CD14-positive monocyte (primary cell): ENCODE measurements at regions not wholly inside any gene's neighbourhood (a gene's known extent, or its start where the extent isn't known, plus 50 kb on each side); places are given as distances from the start of the nearest gene placed in this dataset.

Source experiments
- DNase-seq, 3 donors: peaks; one replicate each; pipeline ENCODE4 v3.0.0-alpha.2; 2011 to 2022
- H2AFZ ChIP-seq: 2 replicates; pipeline ENCODE4 v1.6.0; 2012; ENCODE audit warnings: mild to moderate bottlenecking, low read depth, low read length, inconsistent platforms; ENCODE audit not compliant: insufficient read depth, poor library complexity, severe bottlenecking
- H3K27ac ChIP-seq, 2 donors: 1 replicate in 1 of 2; 2 replicates in 1 of 2; pipeline ENCODE4 v1.5.1; 2012 to 2013; ENCODE audit warnings: low read length in 2 of 2, control low read depth in 1 of 2, inconsistent platforms in 1 of 2, low read depth in 1 of 2, mild to moderate bottlenecking in 1 of 2
- H3K27me3 ChIP-seq, 2 donors: one replicate each; pipeline versions ENCODE4 v1.6.0 to v1.6.1; 2011 to 2013; ENCODE audit warnings: low read length in 2 of 2; ENCODE audit not compliant: control insufficient read depth in 2 of 2, insufficient read depth in 2 of 2
- H3K36me3 ChIP-seq, 2 donors: replicated peaks in 1 of 2; 1 replicate in 1 of 2; 2 replicates in 1 of 2; pipeline versions ENCODE4 v1.5.1 to v1.6.1; 2012 to 2013; ENCODE audit warnings: low read length in 2 of 2, control low read depth in 1 of 2, inconsistent platforms in 1 of 2, mild to moderate bottlenecking in 1 of 2; ENCODE audit not compliant: insufficient read depth in 2 of 2, control insufficient read depth in 1 of 2
- H3K4me1 ChIP-seq, 2 donors: 1 replicate in 1 of 2; 2 replicates in 1 of 2; pipeline versions ENCODE4 v1.5.1 to v1.6.1; 2012 to 2013; ENCODE audit warnings: low read length in 2 of 2, control low read depth in 1 of 2, inconsistent platforms in 1 of 2, mild to moderate bottlenecking in 1 of 2, moderate library complexity in 1 of 2; ENCODE audit not compliant: insufficient read depth in 2 of 2, control insufficient read depth in 1 of 2
- H3K4me2 ChIP-seq: replicated peaks from 2 replicates; pipeline ENCODE3; 2012; ENCODE audit warnings: low read length, moderate library complexity, mild to moderate bottlenecking; ENCODE audit not compliant: poor library complexity, severe bottlenecking; ENCODE audit errors: extremely low read depth
- H3K4me3 ChIP-seq, 3 experiments: fragments of 200-600 bp in 1 of 3; sonication (generic) in 1 of 3; replicated peaks in 1 of 3; 1 replicate in 2 of 3; 2 replicates in 1 of 3; pipeline ENCODE4 v1.5.1; 2011 to 2013; ENCODE audit warnings: low read length in 3 of 3, mild to moderate bottlenecking in 3 of 3, control low read depth in 2 of 3, low read depth in 2 of 3, inconsistent platforms in 1 of 3, moderate library complexity in 1 of 3
- H3K79me2 ChIP-seq: 2 replicates; pipeline ENCODE4 v1.6.0; 2012; ENCODE audit warnings: mild to moderate bottlenecking, control low read depth, inconsistent platforms, low read length, moderate library complexity; ENCODE audit not compliant: insufficient read depth
- H3K9ac ChIP-seq: 2 replicates; pipeline ENCODE4 v1.6.0; 2017; ENCODE audit warnings: low read length, mild to moderate bottlenecking; ENCODE audit not compliant: insufficient read depth, poor library complexity, severe bottlenecking
- H3K9me3 ChIP-seq, 2 donors: replicated peaks in 1 of 2; 1 replicate in 1 of 2; 2 replicates in 1 of 2; pipeline versions ENCODE4 v1.5.1 to v1.6.1; 2012 to 2013; ENCODE audit warnings: low read length in 2 of 2, control low read depth in 1 of 2; ENCODE audit not compliant: control insufficient read depth in 1 of 2, insufficient read depth in 1 of 2
- H4K20me1 ChIP-seq: 2 replicates; pipeline ENCODE4 v1.6.0; 2012; ENCODE audit warnings: mild to moderate bottlenecking, low read length, control low read depth, moderate library complexity; ENCODE audit not compliant: insufficient read depth
- H3K27ac Mint-ChIP-seq, 7 donors: one replicate each; pipeline ENCODE4 v1.8.0; 2020; ENCODE audit warnings: mild to moderate bottlenecking in 7 of 7, mixed read lengths in 7 of 7, moderate library complexity in 6 of 7, inconsistent platforms in 2 of 7
- H3K27me3 Mint-ChIP-seq, 3 donors: one replicate each; pipeline ENCODE4 v1.8.0; 2021 to 2022; ENCODE audit warnings: low read depth in 3 of 3, mild to moderate bottlenecking in 3 of 3, mixed read lengths in 3 of 3, moderate library complexity in 3 of 3, inconsistent platforms in 1 of 3
- H3K36me3 Mint-ChIP-seq, 2 donors: one replicate each; pipeline ENCODE4 v1.8.0; 2020; ENCODE audit warnings: mixed read lengths in 2 of 2, inconsistent platforms in 1 of 2, mild to moderate bottlenecking in 1 of 2
- H3K4me1 Mint-ChIP-seq: one replicate; pipeline ENCODE4 v1.8.0; 2020; ENCODE audit warnings: mild to moderate bottlenecking, mixed read lengths
- H3K4me3 Mint-ChIP-seq, 2 donors: one replicate each; pipeline ENCODE4 v1.8.0; 2020; ENCODE audit warnings: mild to moderate bottlenecking in 2 of 2, mixed read lengths in 2 of 2, moderate library complexity in 1 of 2
- H3K9me3 Mint-ChIP-seq, 7 donors: one replicate each; pipeline ENCODE4 v1.8.0; 2020 to 2022; ENCODE audit warnings: mixed read lengths in 7 of 7, mild to moderate bottlenecking in 6 of 7, moderate library complexity in 6 of 7, inconsistent platforms in 2 of 7
- CTCF ChIP-seq: fragments of 200-600 bp; IDR thresholded peaks from one replicate; pipeline ENCODE4 v1.8.0; 2022; ENCODE audit warnings: antibody characterized with exemption, mild to moderate bottlenecking
- WGBS: methylation state at CpG from one replicate; pipeline ENCODE4 v1.1.5; 2013; ENCODE audit warnings: missing lambda C conversion rate; ENCODE audit not compliant: insufficient coverage; 5-methylcytosine and 5-hydroxymethylcytosine counted together
- intact Hi-C, 2 donors: fragments of 100-400 bp; cut with micrococcal nuclease; formaldehyde crosslinking; loops; one replicate each; pipeline versions ENCODE4 v1.15.0 to v1.15.1; 2023

DNA sequence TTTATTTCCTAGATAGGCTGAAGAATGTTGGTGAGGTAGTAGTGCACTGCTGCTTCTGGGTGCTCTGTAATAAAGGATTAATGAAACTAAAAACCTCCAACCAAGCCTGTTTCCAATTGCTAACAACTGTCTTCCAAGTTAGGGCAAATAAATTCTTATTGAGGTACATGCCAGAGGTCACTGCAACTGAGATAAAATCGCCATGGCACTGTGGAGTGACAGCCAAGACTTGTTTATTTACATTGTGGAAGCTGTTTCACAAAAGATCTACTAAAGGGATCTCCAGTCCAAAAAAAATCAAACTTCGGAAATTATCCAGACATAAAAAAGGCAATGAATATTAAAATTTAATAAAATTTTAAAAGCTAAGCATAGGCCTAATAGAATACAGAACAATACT is 65.2 kb downstream of the HYCC1 start:
- H3K4me1 ChIP-seq, result no peaks in the 10 kb centered on the region
- Mint-ChIP-seq H3K27me3 (no peaks in the 10 kb centered on the region), H3K4me1 (no peaks in the 10 kb centered on the region), H3K27ac (no peak overlapping the region), H3K36me3 (peaks cover 29% of the 10 kb centered on the region in 2 donors), H3K9me3 (no peaks in the 10 kb centered on the region), H3K4me3 (no peak overlapping the region)
- H3K9ac ChIP-seq, result no peak overlapping the region
- no peaks in the 10 kb centered on the region for H4K20me1 ChIP-seq
- no peaks in the 10 kb centered on the region for H3K27me3 ChIP-seq
- no peak overlapping the region for H3K27ac ChIP-seq
- no peak overlapping the region for H3K4me2 ChIP-seq
- no peaks in the 10 kb centered on the region for H3K79me2 ChIP-seq
- H2AFZ ChIP-seq, result no peak overlapping the region
- no peak for DNase-seq
- no peaks in the 10 kb centered on the region for H3K9me3 ChIP-seq
- no peak for TF ChIP-seq CTCF
- intact Hi-C loops, result no loop called here
- no CpG with 5 or more reads among the region's 2 CpGs for WGBS
- H3K36me3 ChIP-seq, result peaks cover 9 to 30% of the 10 kb centered on the region in 2 donors
- no peak overlapping the region for H3K4me3 ChIP-seq

GRCh38 chr7:22945584-22945983 is 68.3 kb downstream of the HYCC1 start:
- H3K36me3 ChIP-seq, result peaks cover 9 to 36% of the 10 kb centered on the region in 2 donors
- H3K4me3 ChIP-seq, result no peak overlapping the region
- Mint-ChIP-seq H3K9me3 (no peaks in the 10 kb centered on the region), H3K4me1 (no peaks in the 10 kb centered on the region), H3K27ac (no peak overlapping the region), H3K4me3 (no peak overlapping the region), H3K36me3 (peaks cover 25 to 36% of the 10 kb centered on the region in 2 donors), H3K27me3 (no peaks in the 10 kb centered on the region)
- H3K4me1 ChIP-seq, result no peaks in the 10 kb centered on the region
- no peak overlapping the region for H2AFZ ChIP-seq
- no peaks in the 10 kb centered on the region for H3K27me3 ChIP-seq
- intact Hi-C loops, result no loop called here
- no peaks in the 10 kb centered on the region for H4K20me1 ChIP-seq
- no peak for DNase-seq
- no peak overlapping the region for H3K27ac ChIP-seq
- no peaks in the 10 kb centered on the region for H3K79me2 ChIP-seq
- no peaks in the 10 kb centered on the region for H3K9me3 ChIP-seq
- no peak overlapping the region for H3K9ac ChIP-seq
- H3K4me2 ChIP-seq, result no peak overlapping the region
- WGBS, result 100% methylated on average over 3 of the region's 6 CpGs
- no peak for TF ChIP-seq CTCF
